Prostate gland (tissue), 2 donors: ENCODE measurements at regions not wholly inside any gene's neighbourhood (a gene's known extent, or its start where the extent isn't known, plus 50 kb on each side); places are given as distances from the start of the nearest gene placed in this dataset.
"Not testable (repeated sequence)": the region's sequence is repeated elsewhere in the genome, so short reads cannot be mapped to it uniquely, and the experiment has no call there.

Source experiments
- CTCF ChIP-seq, 4 experiments: fragments of 200-600 bp in 2 of 4; fragments of 450-650 bp in 2 of 4; sonication (generic) in 2 of 4; IDR thresholded peaks; 1 replicate in 3 of 4; 2 replicates in 1 of 4; pipeline ENCODE4 v1.5.1; 2016 to 2019; ENCODE audit warnings: antibody characterized with exemption in 4 of 4, mild to moderate bottlenecking in 2 of 4, moderate library complexity in 2 of 4
- POLR2A ChIP-seq: fragments of 450-650 bp; IDR thresholded peaks from one replicate; pipeline ENCODE4 v1.6.1; 2016; ENCODE audit warnings: antibody characterized with exemption, mild to moderate bottlenecking
- POLR2AphosphoS5 ChIP-seq: sonication (generic); formaldehyde crosslinking; IDR thresholded peaks from one replicate; pipeline ENCODE4 v1.6.1; 2017; ENCODE audit warnings: antibody characterized with exemption

- not testable (repeated sequence) for TF ChIP-seq POLR2AphosphoS5; CTCF (IDR thresholded peaks at IDR 0.05); POLR2A
These were observed 350.7 kb downstream of the DAD1 start for GRCh38 chr14:22238320-22238719.
